Effector memory CD4-positive, alpha-beta T cell (primary cell): ENCODE measurements at regions not wholly inside any gene's neighbourhood (a gene's known extent, or its start where the extent isn't known, plus 50 kb on each side); places are given as distances from the start of the nearest gene placed in this dataset.

Experiments
- DNase-seq, 3 donors: peaks; one replicate each; pipeline ENCODE4 v3.0.0-alpha.2; 2020
- H3K27ac ChIP-seq: 2 replicates; pipeline ENCODE4 v1.7.0; 2013; ENCODE audit warnings: mild to moderate bottlenecking, low read length, moderate library complexity; ENCODE audit not compliant: insufficient read depth, poor library complexity, severe bottlenecking
- H3K27me3 ChIP-seq: replicated peaks from 2 replicates; pipeline ENCODE4 v1.7.0; 2013; ENCODE audit warnings: mild to moderate bottlenecking, low read length; ENCODE audit not compliant: insufficient read depth, control insufficient read depth, poor library complexity, severe bottlenecking
- H3K36me3 ChIP-seq: 2 replicates; pipeline ENCODE4 v1.7.0; 2013; ENCODE audit warnings: mild to moderate bottlenecking, low read length, moderate library complexity; ENCODE audit not compliant: control insufficient read depth, insufficient read depth
- H3K4me1 ChIP-seq: 2 replicates; pipeline ENCODE4 v1.7.0; 2013; ENCODE audit warnings: low read length, mild to moderate bottlenecking; ENCODE audit not compliant: control insufficient read depth, insufficient read depth, poor library complexity, severe bottlenecking
- H3K4me3 ChIP-seq: 2 replicates; pipeline ENCODE4 v1.7.0; 2013; ENCODE audit warnings: low read length, low read depth, mild to moderate bottlenecking; ENCODE audit not compliant: insufficient read depth, poor library complexity, severe bottlenecking
- H3K9me3 ChIP-seq: 2 replicates; pipeline ENCODE4 v1.7.0; 2013; ENCODE audit warnings: mild to moderate bottlenecking, low read length, moderate library complexity; ENCODE audit not compliant: control insufficient read depth

GRCh38 chr18:62665188-62665587 is 50.2 kb upstream of the PHLPP1 start:
- Histone ChIP-seq H3K4me1 (no peaks in the 10 kb centered on the region), H3K27me3 (no peaks in the 10 kb centered on the region), H3K4me3 (no peak overlapping the region), H3K27ac (no peak overlapping the region), H3K9me3 (no peaks in the 10 kb centered on the region), H3K36me3 (no peaks in the 10 kb centered on the region)
- no peak for DNase-seq
